MV-4-11 (cell line): ENCODE measurements at regions not wholly inside any gene's neighbourhood (a gene's known extent, or its start where the extent isn't known, plus 50 kb on each side); places are given as distances from the start of the nearest gene placed in this dataset.
"Not testable (repeated sequence)": the region's sequence is repeated elsewhere in the genome, so short reads cannot be mapped to it uniquely, and the experiment has no call there.

Experiments
- DNase-seq: peaks from one replicate; lab custom pipeline; 2025; lab: John Stamatoyannopoulos, UW

DNA sequence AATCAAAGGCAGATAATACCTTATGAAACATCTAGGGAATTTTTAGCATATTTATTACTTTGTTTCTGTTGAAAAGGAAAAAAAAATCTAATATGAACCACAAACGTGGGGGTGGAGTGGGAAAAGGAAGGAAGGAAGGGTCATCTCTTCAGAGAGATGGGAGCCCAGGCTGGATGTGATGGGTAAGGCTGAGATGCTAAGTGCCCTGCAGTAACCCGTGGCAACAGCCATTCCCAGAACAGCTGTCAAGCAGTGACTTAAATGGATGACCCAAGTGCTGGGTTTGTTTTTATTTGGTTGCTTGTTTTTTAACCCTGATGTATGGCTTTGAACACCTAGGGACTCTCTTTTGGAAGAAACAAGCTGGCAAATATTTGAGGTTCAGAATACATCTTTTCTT, 50.7 kb upstream of the KLF7 start:
- no peak for DNase-seq

GRCh38 chr2:207217442-207217841, 51.7 kb upstream of the KLF7 start:
- DNase-seq, result no peak

DNA sequence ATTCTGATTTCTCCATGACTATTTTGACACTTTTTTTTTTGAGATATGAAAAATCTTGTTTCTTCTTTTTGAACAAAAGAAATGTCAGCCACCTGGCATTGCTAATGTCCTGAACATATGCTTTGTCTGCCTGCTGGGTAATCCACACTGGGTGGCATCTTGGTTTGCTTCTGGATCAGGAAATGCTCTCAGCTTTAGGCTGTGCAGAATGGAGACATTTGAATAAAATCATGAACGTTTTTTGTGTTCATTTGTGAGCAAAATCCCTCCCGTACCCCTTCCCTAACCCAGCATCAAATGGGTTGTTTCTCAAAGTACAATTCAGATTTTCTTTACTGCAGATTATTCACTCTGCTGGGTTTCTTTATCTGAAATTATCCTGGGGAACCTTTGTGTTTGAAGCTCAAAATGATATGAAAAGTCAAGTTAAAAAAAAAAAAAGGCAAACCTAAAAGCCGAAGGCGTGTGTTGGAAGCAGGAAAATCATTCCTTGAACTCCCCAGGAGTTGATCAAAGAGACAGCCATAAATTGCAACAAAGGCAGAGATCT, 53.4 kb upstream of the KLF7 start:
- DNase-seq, result no peak

- DNase-seq, result no peak
Observed at GRCh38 chr2:207219676-207220501, 54.1 kb upstream of the KLF7 start.

DNA sequence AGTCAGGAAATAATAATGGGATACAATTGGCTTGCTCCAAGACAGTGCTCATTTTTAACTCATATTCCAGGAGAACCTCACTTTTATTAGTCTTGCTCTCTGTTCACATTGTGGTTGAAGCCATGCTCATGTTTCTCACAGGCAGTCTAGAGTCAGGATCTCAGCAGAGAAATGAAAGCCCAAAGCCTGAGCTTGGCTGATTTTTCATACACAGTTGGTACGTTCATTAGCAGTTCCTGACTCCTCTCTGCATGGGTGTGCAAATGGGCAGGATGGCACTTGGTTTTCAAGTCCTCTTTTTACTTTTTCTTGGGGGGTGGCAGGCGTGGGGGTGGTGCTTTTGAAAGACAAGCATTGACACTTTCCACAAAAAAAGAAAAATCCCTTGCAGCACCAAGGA, 56.0 kb upstream of the KLF7 start:
- DNase-seq, result no peak

- peak; percentile 74 for DNase-seq
Observed at GRCh38 chr2:207223051-207223450, 57.3 kb upstream of the KLF7 start.

- DNase-seq, result no peak
Observed at GRCh38 chr2:207224381-207224780, 58.6 kb upstream of the KLF7 start.

- no peak for DNase-seq
Observed at GRCh38 chr2:207224791-207225482, 59.2 kb upstream of the KLF7 start.

- DNase-seq, result no peak
Observed at GRCh38 chr2:207225773-207226172, 60.0 kb upstream of the KLF7 start.

DNA sequence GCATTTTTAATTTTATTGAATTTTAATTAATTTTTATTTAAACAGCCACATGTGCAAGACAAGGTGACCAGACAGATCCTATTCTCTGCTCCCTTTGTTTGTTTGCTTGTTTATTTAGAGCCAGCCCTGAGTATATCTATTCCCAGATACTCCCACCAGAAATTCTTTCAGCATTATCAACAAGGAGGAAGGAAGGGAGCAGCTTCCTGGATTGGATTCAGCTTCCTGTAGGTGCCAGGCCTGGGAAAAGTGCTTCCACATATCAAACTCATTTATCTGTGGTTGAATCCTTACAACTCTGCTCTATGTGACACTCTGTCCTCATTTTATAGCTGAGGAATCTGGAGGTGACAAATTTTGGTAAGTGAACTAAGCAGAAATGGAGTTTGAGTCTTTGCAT, 60.5 kb upstream of the KLF7 start:
- no peak for DNase-seq

DNA sequence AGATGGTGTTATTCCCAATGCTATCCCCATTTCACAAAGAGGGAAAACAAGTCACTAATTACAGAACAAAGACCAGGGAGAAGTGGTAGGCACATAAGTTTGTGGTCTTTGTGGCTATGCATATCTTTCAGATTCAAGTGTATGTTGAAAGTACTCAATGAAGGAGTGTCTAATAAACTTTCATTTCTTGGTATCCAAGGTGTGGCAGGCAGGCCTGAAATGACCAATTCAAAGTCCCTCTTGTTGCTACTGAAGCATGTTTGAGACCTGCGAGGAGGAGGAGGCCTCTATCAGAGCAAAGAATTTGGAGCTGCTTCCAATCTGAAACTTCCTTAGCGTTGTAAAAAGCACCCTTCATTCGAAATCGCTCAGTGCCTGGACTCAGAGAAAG, 60.9 kb upstream of the KLF7 start:
- no peak for DNase-seq

- no peak for DNase-seq
Observed at GRCh38 chr2:207227062-207227748, 61.5 kb upstream of the KLF7 start.

- DNase-seq, result no peak
Observed at GRCh38 chr2:207227749-207228145, 62.0 kb upstream of the KLF7 start.

- DNase-seq, result no peak
Observed at GRCh38 chr2:207228402-207228801, 62.7 kb upstream of the KLF7 start.

GRCh38 chr2:207229161-207229560, 63.4 kb upstream of the KLF7 start:
- no peak for DNase-seq

- DNase-seq, result no peak
Observed at GRCh38 chr2:207230261-207231105, 64.7 kb upstream of the KLF7 start.

DNA sequence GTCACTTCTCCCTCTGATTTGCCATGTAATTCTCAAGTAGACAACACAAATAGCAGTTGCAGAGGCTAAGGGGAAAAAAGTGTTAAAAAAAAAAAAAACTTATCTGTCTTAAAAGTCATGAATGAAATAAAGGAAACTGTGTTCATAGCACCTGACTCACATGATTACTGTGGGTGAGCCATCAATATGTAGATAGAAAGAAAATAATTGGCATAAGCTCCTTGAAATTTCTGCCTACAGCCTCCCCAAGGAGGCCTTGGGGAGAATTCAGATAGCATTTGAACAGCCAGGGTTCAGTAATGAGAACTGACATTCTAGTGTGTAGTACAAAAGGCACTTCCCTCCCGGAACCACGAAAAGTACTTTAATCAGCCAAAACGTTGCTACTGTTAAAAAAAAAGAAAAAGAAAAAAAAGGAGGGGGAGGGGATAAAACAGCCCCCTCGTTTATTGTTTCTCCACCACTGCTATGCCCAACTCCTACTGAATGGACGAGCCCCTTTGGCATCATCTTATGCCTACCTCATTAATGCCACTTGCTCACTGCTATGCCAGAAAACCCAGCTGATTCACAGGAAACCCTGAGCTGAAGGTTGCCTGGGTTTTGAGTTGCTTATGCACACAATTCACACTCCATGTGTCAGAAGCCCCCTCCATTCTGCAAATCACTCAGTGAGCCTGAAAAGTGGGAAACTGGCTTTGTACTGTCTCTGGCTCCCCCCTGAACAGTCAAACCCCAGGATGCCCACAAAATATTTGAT, 65.5 kb upstream of the KLF7 start:
- DNase-seq, result no peak

DNA sequence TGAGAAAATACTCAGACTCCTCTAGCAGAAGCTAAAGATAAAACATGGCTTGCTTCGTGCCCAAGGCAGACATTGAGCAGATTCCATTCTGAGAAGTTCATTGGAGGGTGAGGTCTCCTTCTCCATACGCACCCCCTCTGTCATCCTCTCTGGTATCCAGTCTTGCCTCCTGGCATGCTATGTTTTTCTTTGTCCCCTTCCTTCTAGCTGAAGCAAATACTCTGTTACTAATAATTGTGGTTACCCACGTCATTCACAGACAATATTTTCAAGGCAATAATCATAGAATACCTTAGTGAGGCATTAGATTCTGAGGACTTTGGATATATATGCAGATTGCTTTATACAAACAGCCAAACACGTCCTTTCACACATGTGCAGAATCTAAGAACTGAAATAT, 66.2 kb upstream of the KLF7 start:
- DNase-seq, result no peak

DNA sequence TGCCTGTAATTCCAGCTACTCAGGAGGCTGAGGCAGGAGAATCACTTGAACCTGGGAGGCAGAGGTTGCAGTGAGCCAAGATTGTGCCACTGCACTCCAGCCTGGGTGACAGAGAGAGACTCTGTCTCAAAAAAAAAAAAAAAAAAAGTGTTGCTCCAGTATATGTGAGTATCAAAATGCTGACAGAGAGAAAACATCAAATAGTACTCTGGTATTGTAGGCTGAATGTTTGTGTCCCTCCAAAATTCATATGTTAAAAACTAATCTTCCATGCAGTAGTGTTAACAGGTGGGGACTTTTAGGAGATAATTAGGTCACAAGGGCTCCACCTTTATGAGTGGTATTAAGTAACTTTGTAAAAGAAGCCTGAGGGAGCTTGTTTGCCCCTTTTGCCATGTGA, 67.4 kb upstream of the KLF7 start:
- not testable (repeated sequence) for DNase-seq

DNA sequence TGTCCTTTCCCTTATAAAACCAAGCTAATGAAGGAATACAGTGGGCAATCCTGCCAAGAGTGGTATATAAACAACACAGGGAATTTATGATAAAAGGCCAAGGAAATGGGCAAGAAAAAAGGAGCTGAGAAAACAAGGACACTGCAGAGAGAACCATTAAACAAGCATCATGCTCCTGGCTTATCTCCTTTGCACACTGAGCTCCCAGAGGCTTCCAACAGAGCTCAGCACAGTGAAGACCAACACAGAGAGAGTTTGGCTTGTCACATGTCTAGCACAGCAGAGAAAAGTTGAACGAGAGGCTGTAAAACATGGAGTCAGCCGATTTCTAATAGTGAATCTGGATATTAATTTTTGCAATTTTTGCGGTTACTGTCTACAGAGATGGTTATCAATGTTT, 68.0 kb upstream of the KLF7 start:
- no peak for DNase-seq

DNA sequence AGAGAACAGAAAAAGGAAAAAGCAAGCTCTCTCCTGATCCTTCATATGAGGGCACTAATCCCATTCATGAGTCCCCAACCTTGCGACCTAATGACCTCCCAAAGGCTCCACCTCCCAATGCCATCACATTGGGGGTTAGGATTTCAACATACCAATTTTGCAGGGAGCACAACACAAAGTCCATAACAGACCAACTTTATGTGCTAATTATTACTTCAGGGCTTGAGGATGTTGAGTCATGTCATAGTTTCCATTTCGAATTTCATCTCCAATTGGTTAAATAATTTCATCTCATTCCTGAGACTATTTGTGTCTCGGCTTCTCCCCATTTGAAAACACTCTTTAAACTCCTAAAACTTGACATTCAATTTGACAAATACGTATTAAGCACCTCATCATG, 69.9 kb upstream of the KLF7 start:
- DNase-seq, result peak; percentile 81
